DMS 273 (cell line): ENCODE measurements at regions not wholly inside any gene's neighbourhood (a gene's known extent, or its start where the extent isn't known, plus 50 kb on each side); places are given as distances from the start of the nearest gene placed in this dataset.
"Not testable (repeated sequence)": the region's sequence is repeated elsewhere in the genome, so short reads cannot be mapped to it uniquely, and the experiment has no call there.

Source experiments
- DNase-seq: peaks from one replicate; lab custom pipeline; 2025; ENCODE audit not compliant: unreplicated experiment; lab: John Stamatoyannopoulos, UW

DNA sequence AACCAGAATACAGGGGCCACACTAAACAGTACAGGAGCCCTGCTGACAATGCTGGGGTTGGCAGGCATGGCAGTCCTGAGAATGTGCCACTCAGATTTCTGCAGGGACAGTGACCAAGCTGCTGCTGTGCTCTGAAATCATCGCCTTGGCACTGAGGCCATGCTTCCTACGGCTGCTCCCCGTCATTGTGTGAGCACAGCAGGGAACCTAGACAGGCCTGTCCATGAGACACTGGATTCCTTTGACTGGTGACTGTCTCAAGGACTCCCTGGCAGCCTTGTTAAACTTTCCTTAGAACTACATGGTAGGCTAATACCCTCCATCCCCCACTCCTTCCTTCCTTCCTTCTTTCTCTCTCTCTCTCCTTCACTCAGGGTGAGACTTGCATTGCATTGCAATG is 111.4 kb downstream of the LUZP4 start:
- DNase-seq: no peak

GRCh38 chrX:115402299-115402698 is 112.8 kb downstream of the LUZP4 start:
- DNase-seq: no peak

DNA sequence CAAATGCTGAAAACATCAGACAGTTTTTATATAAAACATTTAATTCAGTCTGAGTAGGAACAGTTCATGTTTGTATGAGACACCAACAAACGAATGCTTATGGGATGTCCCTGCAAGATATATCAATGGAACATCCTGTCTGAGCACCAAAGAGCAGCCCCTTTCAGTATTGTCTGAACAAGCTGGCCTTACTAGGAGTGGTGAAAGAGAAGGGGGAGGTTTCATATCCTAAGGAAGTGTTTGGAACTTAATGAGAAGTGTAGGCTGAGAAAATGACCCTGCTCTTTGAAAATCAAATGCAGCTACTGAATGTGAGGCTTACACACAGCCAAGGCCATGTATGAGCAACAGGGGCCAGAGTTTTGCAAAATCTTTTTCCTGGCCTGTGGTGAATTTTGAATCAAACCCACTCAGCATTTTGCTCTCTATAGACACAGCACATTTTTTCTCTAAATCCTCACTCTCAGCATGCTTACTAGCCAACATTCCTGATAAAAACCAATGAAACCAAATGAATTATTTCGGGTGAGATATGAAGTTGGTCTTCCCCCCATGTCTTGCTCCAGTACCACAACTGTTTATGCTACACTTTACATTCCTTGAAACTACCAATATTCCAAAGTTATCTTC is 119.4 kb downstream of the LUZP4 start:
- no peak for DNase-seq

GRCh38 chrX:115409551-115409950 is 120.0 kb downstream of the LUZP4 start:
- no peak for DNase-seq

DNA sequence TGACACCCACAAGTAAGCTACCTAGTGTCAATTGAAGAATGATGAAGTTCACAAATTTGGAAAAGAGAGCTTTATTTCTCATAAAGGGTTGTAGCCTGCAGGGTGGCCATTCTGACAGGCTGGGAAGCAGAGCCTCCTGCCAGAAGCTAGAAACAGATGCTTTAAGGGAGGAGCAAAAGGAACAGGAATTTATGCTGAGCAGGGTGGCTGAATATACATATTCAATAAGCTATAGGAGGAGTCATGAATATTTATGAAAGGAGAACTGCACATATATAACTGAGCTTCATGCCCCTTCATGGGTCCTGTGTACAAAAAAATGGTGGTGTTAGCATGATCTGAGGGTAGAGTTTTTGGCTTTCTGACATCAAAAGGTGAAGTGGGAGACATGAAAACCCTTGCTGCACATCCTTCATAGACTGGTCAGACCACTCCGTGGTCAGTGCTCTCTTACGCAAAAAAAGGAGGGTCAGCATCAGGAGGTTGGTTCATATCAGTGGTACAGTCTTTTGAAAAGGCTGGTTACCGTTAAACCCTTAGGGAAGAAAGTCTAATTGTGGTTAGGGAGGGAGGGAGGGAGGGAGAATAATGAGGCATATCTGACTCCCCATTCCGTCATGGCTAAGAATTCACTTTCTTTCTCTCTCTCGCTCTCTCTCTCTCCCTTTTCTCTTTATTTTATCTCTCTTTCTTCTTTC is 121.4 kb downstream of the LUZP4 start:
- DNase-seq: no peak

GRCh38 chrX:115413246-115413878 is 123.8 kb downstream of the LUZP4 start:
- no peak for DNase-seq

DNA sequence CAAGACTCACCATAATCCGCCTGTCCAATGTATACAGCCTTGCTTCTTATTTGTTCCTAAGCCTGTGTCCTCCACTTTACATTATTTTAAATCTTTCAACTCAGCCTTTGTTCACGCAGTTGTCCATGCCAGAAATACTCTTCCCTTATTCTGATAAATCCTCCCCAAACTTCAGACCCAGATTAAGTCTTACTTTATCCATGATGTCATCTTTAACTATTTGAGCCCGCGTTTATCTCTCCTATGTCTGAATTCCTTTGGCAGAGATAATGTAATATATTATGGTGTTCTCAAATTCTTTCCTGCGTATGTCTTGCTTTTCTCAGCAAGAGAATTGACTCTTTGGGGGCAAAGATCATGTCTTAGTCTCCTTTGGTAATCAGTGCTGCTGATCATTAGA is 129.6 kb downstream of the LUZP4 start:
- no peak for DNase-seq

GRCh38 chrX:115423086-115423485 is 133.6 kb downstream of the LUZP4 start:
- no peak for DNase-seq

- no peak for DNase-seq
Observed at GRCh38 chrX:115425359-115425758, 135.6 kb upstream of the PLS3 start.

- peak; percentile 31 for DNase-seq
Observed at GRCh38 chrX:115427861-115428410, 133.0 kb upstream of the PLS3 start.

DNA sequence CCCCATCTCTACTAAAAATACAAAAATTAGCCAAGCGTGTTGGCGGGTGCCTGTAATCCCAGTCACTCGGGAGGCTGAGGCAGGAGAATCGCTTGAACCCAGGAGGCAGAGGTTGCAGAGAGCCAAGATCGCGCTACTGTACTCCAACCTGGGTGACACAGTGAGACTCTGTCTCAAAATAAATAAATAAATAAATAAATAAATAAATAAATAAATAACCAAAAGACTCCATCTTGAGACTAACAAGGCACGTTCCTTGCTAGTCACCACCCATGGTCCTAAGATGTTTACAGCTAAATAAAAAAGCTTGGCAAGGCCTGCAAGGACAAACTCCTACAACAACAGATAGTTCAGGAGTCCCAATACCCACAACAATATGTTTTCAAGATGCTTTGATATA is 126.1 kb upstream of the PLS3 start:
- not testable (repeated sequence) for DNase-seq

GRCh38 chrX:115437841-115438595 is 123.0 kb upstream of the PLS3 start:
- no peak for DNase-seq

GRCh38 chrX:115448146-115448545 is 112.8 kb upstream of the PLS3 start:
- no peak for DNase-seq

- peak; percentile 7 for DNase-seq
Observed at GRCh38 chrX:115449742-115450141, 111.2 kb upstream of the PLS3 start.

GRCh38 chrX:115452251-115452650 is 108.7 kb upstream of the PLS3 start:
- DNase-seq: no peak

- DNase-seq: no peak
Observed at GRCh38 chrX:115459883-115460880, 100.8 kb upstream of the PLS3 start.

- no peak for DNase-seq
Observed at GRCh38 chrX:115462406-115462805, 98.6 kb upstream of the PLS3 start.

DNA sequence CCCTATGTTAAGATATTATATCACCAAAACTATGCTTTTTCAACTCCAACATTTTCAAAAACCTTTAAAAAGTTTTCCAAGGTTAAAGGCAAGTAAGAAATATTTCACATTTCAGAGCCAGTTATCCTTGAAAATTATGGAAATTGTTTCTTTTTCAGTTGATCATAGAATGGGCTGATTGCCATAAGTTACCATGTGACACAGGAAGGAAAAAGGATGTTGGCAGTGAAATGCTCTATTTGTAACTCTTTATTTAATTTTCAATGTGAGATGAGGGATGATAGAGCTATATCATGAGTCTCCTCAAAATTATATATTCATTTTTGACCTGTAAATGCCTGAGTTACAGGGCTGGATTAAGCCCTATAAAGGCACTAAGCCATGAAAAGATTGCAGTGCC is 93.0 kb upstream of the PLS3 start:
- DNase-seq: no peak

DNA sequence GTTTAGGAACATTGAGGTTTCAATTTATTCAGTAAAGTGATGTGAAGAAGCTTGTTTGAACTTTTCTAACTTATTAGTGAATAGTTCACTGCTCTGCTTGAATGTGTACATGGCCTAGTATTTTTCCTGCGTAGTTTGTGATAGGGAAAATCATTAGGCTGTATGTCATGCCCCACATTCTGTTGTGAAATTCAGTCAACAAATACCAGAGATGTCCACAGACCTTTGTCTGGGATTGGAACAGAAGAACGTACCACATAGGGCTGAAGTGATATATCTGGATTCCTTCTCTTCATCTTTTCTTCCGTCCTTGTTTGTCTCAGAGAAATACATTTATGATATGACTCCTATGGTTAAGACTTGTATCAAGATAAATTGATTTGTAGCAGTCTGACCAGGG is 88.8 kb upstream of the PLS3 start:
- DNase-seq: no peak

- no peak for DNase-seq
Observed at GRCh38 chrX:115486510-115486909, 74.5 kb upstream of the PLS3 start.
